Suprapubic skin (tissue), 4 donors: ENCODE measurements at regions not wholly inside any gene's neighbourhood (a gene's known extent, or its start where the extent isn't known, plus 50 kb on each side); places are given as distances from the start of the nearest gene placed in this dataset.

ENCODE experiments used
- EP300 ChIP-seq: sonication (generic); formaldehyde crosslinking; IDR thresholded peaks from one replicate; pipeline ENCODE4 v1.6.1; 2017; ENCODE audit warnings: antibody characterized with exemption
- POLR2A ChIP-seq, 2 donors: fragments of 450-650 bp; IDR thresholded peaks; one replicate each; pipeline ENCODE4 v1.6.1; 2017; ENCODE audit warnings: antibody characterized with exemption in 2 of 2, mild to moderate bottlenecking in 2 of 2, moderate library complexity in 2 of 2
- POLR2AphosphoS5 ChIP-seq, 3 donors: sonication (generic); formaldehyde crosslinking; IDR thresholded peaks; one replicate each; pipeline ENCODE4 v1.6.1; 2017; ENCODE audit warnings: antibody characterized with exemption in 3 of 3
- TF ChIP-seq, protein P1 (sequence below), 2 donors: fragments of 200-600 bp in 1 of 2; fragments of 450-650 bp in 1 of 2; sonication (generic) in 1 of 2; IDR thresholded peaks; one replicate each; pipeline ENCODE4 v1.5.1; 2016 to 2019; ENCODE audit warnings: antibody characterized with exemption in 2 of 2, mild to moderate bottlenecking in 1 of 2, moderate library complexity in 1 of 2

DNA sequence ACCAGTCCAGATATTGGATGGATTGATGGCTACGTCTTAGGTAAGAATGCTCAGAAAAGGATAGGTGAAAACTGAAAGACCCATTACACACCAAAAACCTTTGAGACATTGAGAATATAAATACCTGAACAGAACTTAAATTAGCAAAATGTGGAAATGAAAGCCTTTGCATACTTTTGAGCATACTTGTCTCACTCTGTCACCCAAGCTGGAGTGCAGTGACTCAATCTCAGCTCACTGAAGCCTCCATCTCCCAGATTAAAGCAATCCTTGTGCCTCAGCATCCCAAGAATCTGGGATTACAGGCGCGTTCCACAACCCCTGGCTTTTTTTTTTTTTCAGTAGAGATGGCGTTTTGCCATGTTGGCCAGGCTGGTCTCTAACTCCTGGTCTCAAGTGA lies 695.3 kb downstream of the DACH1 start:
- no peak for TF ChIP-seq EP300
- no peak for TF ChIP-seq POLR2A (IDR thresholded peaks at IDR 0.05)
- TF ChIP-seq, protein P1, sequence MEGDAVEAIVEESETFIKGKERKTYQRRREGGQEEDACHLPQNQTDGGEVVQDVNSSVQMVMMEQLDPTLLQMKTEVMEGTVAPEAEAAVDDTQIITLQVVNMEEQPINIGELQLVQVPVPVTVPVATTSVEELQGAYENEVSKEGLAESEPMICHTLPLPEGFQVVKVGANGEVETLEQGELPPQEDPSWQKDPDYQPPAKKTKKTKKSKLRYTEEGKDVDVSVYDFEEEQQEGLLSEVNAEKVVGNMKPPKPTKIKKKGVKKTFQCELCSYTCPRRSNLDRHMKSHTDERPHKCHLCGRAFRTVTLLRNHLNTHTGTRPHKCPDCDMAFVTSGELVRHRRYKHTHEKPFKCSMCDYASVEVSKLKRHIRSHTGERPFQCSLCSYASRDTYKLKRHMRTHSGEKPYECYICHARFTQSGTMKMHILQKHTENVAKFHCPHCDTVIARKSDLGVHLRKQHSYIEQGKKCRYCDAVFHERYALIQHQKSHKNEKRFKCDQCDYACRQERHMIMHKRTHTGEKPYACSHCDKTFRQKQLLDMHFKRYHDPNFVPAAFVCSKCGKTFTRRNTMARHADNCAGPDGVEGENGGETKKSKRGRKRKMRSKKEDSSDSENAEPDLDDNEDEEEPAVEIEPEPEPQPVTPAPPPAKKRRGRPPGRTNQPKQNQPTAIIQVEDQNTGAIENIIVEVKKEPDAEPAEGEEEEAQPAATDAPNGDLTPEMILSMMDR (IDR thresholded peaks at IDR 0.05) = no peak
- TF ChIP-seq POLR2AphosphoS5 (IDR thresholded peaks at IDR 0.05) = no peak
